BLaER1 treated with 17β-estradiol and CSF1 and Interleukin-3, amounts not matched to agents 10 nM and 100 nM (cell line): ENCODE measurements at regions not wholly inside any gene's neighbourhood (a gene's known extent, or its start where the extent isn't known, plus 50 kb on each side); places are given as distances from the start of the nearest gene placed in this dataset.

Source experiments
- H3K27ac ChIP-seq, 11 experiments: shearing (Covaris generic); formaldehyde crosslinking; 2 replicates each; pipeline ENCODE4 v1.8.1; 2022
- H3K27me3 ChIP-seq, 11 experiments: shearing (Covaris generic); formaldehyde crosslinking; 2 replicates each; pipeline ENCODE4 v1.8.1; 2022
- H3K36me3 ChIP-seq, 11 experiments: shearing (Covaris generic); formaldehyde crosslinking; 2 replicates each; pipeline ENCODE4 v1.8.1; 2022
- H3K4me1 ChIP-seq, 10 experiments: shearing (Covaris generic); formaldehyde crosslinking; 2 replicates each; pipeline ENCODE4 v1.8.1; 2022
- H3K4me2 ChIP-seq, 11 experiments: shearing (Covaris generic); formaldehyde crosslinking; 2 replicates each; pipeline ENCODE4 v1.8.1; 2022
- H3K4me3 ChIP-seq, 10 experiments: shearing (Covaris generic); formaldehyde crosslinking; 2 replicates each; pipeline ENCODE4 v1.8.1; 2022
- H3K9ac ChIP-seq, 11 experiments: shearing (Covaris generic); formaldehyde crosslinking; 2 replicates each; pipeline ENCODE4 v1.8.1; 2022
- H3K9me3 ChIP-seq, 11 experiments: shearing (Covaris generic); formaldehyde crosslinking; replicated peaks in 1 of 11; 2 replicates each; pipeline ENCODE4 v1.8.1; 2022
- H4K20me1 ChIP-seq, 11 experiments: shearing (Covaris generic); formaldehyde crosslinking; 2 replicates each; pipeline ENCODE4 v1.8.1; 2022
- Cebpa-rat ChIP-seq, 11 experiments: shearing (Covaris generic); IDR thresholded peaks; 2 replicates each; pipeline ENCODE4 v1.8.1; 2022

- Histone ChIP-seq H3K27ac (no peak overlapping the region), H3K9me3 (peaks cover 0 to 8% (median 5%) of the 10 kb centered on the region in 11 experiments; a peak in 14 of 22 replicates), H3K4me2 (no peak overlapping the region), H3K4me3 (no peak overlapping the region), H3K9ac (no peak overlapping the region), H4K20me1 (no peaks in the 10 kb centered on the region), H3K27me3 (0 out of 22 replicates have a peak, but pooled peaks cover 0 to 3% (median 0%) of the 10 kb centered on the region in 11 experiments), H3K36me3 (no peaks in the 10 kb centered on the region), H3K4me1 (peaks cover 0 to 5% (median 0%) of the 10 kb centered on the region in 10 experiments; a peak in 3 of 20 replicates)
- TF ChIP-seq Cebpa-rat (IDR thresholded peaks at IDR 0.05) = no peak
These were observed 244.9 kb downstream of the DHX35 start for GRCh38 chr20:39206899-39207564.

- H4K20me1 ChIP-seq = no peaks in the 10 kb centered on the region; a peak in 1 of 22 replicates
- no peak overlapping the region for H3K4me2 ChIP-seq
- no peak overlapping the region for H3K9ac ChIP-seq
- H3K27me3 ChIP-seq = no peaks in the 10 kb centered on the region
- H3K27ac ChIP-seq = no peak overlapping the region
- H3K4me1 ChIP-seq = no peaks in the 10 kb centered on the region
- H3K9me3 ChIP-seq = no peaks in the 10 kb centered on the region; a peak in 1 of 22 replicates
- no peak for TF ChIP-seq Cebpa-rat (IDR thresholded peaks at IDR 0.05)
- H3K36me3 ChIP-seq = no peaks in the 10 kb centered on the region
- H3K4me3 ChIP-seq = no peak overlapping the region
These were observed 233.5 kb downstream of the DHX35 start for GRCh38 chr20:39195582-39196021.

GRCh38 chr20:39190666-39191570 is 228.8 kb downstream of the DHX35 start:
- Histone ChIP-seq H3K9ac (no peak overlapping the region), H3K4me1 (no peaks in the 10 kb centered on the region), H3K27ac (no peak overlapping the region), H3K27me3 (no peaks in the 10 kb centered on the region), H3K4me3 (no peak overlapping the region), H3K9me3 (peaks cover 2 to 10% (median 4%) of the 10 kb centered on the region in 11 experiments; a peak in 19 of 22 replicates), H3K4me2 (no peak overlapping the region), H3K36me3 (no peaks in the 10 kb centered on the region; a peak in 1 of 22 replicates), H4K20me1 (no peaks in the 10 kb centered on the region; a peak in 1 of 22 replicates)
- no peak for TF ChIP-seq Cebpa-rat (IDR thresholded peaks at IDR 0.05)

GRCh38 chr20:39188266-39188765 is 226.2 kb downstream of the DHX35 start:
- Histone ChIP-seq H3K4me3 (no peak overlapping the region), H3K9me3 (peaks cover 20 to 36% (median 23%) of the 10 kb centered on the region in 11 experiments), H3K27me3 (no peaks in the 10 kb centered on the region; a peak in 1 of 22 replicates), H3K4me1 (no peaks in the 10 kb centered on the region), H3K9ac (no peak overlapping the region), H4K20me1 (no peaks in the 10 kb centered on the region; a peak in 1 of 22 replicates), H3K27ac (no peak overlapping the region), H3K4me2 (no peak overlapping the region), H3K36me3 (no peaks in the 10 kb centered on the region; a peak in 1 of 22 replicates)
- TF ChIP-seq Cebpa-rat (IDR thresholded peaks at IDR 0.05) = no peak

GRCh38 chr20:39181490-39181889 is 219.3 kb downstream of the DHX35 start:
- Histone ChIP-seq H3K9me3 (peaks cover 20 to 31% (median 23%) of the 10 kb centered on the region in 11 experiments), H3K4me2 (no peak overlapping the region), H3K4me3 (no peak overlapping the region), H3K4me1 (peaks cover 0 to 8% (median 5%) of the 10 kb centered on the region in 10 experiments; a peak in 5 of 20 replicates), H3K9ac (no peak overlapping the region), H3K36me3 (no peaks in the 10 kb centered on the region; a peak in 1 of 22 replicates), H4K20me1 (no peaks in the 10 kb centered on the region), H3K27ac (no peak overlapping the region), H3K27me3 (no peaks in the 10 kb centered on the region; a peak in 1 of 22 replicates)
- TF ChIP-seq Cebpa-rat (IDR thresholded peaks at IDR 0.05) = no peak

- Histone ChIP-seq H3K4me3 (no peak overlapping the region), H3K27ac (no peak overlapping the region), H3K36me3 (no peaks in the 10 kb centered on the region), H3K27me3 (no peaks in the 10 kb centered on the region), H3K4me1 (peaks cover 0 to 8% (median 5%) of the 10 kb centered on the region in 10 experiments; a peak in 5 of 20 replicates), H3K9me3 (no peaks in the 10 kb centered on the region), H4K20me1 (no peaks in the 10 kb centered on the region), H3K4me2 (no peak overlapping the region; a peak in 1 of 22 replicates), H3K9ac (no peak overlapping the region)
- no peak for TF ChIP-seq Cebpa-rat (IDR thresholded peaks at IDR 0.05)
These were observed 214.3 kb downstream of the DHX35 start for GRCh38 chr20:39176457-39176856.

- H3K9ac ChIP-seq = no peak overlapping the region
- H4K20me1 ChIP-seq = no peaks in the 10 kb centered on the region
- no peaks in the 10 kb centered on the region for H3K4me1 ChIP-seq
- H3K27ac ChIP-seq = no peak overlapping the region
- no peak overlapping the region for H3K4me3 ChIP-seq
- H3K36me3 ChIP-seq = no peaks in the 10 kb centered on the region
- H3K9me3 ChIP-seq = peaks cover 0 to 9% (median 0%) of the 10 kb centered on the region in 11 experiments; a peak in 1 of 22 replicates
- no peak for TF ChIP-seq Cebpa-rat (IDR thresholded peaks at IDR 0.05)
- no peaks in the 10 kb centered on the region for H3K27me3 ChIP-seq
- no peak overlapping the region for H3K4me2 ChIP-seq
These were observed 208.8 kb downstream of the DHX35 start for GRCh38 chr20:39170896-39171463.

- H3K4me2 ChIP-seq = no peak overlapping the region
- no peak overlapping the region for H3K9ac ChIP-seq
- no peaks in the 10 kb centered on the region for H3K4me1 ChIP-seq
- no peaks in the 10 kb centered on the region for H4K20me1 ChIP-seq
- H3K36me3 ChIP-seq = no peaks in the 10 kb centered on the region
- H3K4me3 ChIP-seq = no peak overlapping the region
- no peak for TF ChIP-seq Cebpa-rat (IDR thresholded peaks at IDR 0.05)
- no peaks in the 10 kb centered on the region for H3K27me3 ChIP-seq
- H3K9me3 ChIP-seq = peaks cover 0 to 3% (median 0%) of the 10 kb centered on the region in 11 experiments; a peak in 1 of 22 replicates
- no peak overlapping the region for H3K27ac ChIP-seq
These were observed 203.0 kb downstream of the DHX35 start for GRCh38 chr20:39165099-39165498.

GRCh38 chr20:39164642-39165041 is 202.5 kb downstream of the DHX35 start:
- Histone ChIP-seq H3K9ac (no peak overlapping the region), H3K4me3 (no peak overlapping the region)
- no peak for TF ChIP-seq Cebpa-rat (IDR thresholded peaks at IDR 0.05)

More at GRCh38 chr20:39164642-39165041, 202.5 kb downstream of the DHX35 start:
- H3K4me1 ChIP-seq = no peaks in the 10 kb centered on the region
- no peak overlapping the region for H3K27ac ChIP-seq
- H3K36me3 ChIP-seq = no peaks in the 10 kb centered on the region
- no peak overlapping the region for H3K4me2 ChIP-seq
- no peaks in the 10 kb centered on the region for H3K27me3 ChIP-seq
- H3K9me3 ChIP-seq = no peaks in the 10 kb centered on the region
- no peaks in the 10 kb centered on the region for H4K20me1 ChIP-seq
